ENCODE measurements at regions not wholly inside any gene's neighbourhood (a gene's known extent, or its start where the extent isn't known, plus 50 kb on each side); places are given as distances from the start of the nearest gene placed in this dataset.
"Not testable (repeated sequence)": the region's sequence is repeated elsewhere in the genome, so short reads cannot be mapped to it uniquely, and the experiment has no call there.

GRCh38 chr13:105678072-105678471, 857.4 kb downstream of the EFNB2 start:
- H3K4me1 Mint-ChIP-seq (ENCODE audit: low read depth) = peaks cover 7% of the 10 kb centered on the region; the same call in 1 of the 2 replicates
- H3K4me3 Mint-ChIP-seq = no peak overlapping the region

GRCh38 chr13:105672881-105673280, 862.6 kb downstream of the EFNB2 start:
- H3K9me3 Mint-ChIP-seq = peaks cover 4% of the 10 kb centered on the region; the same call in 1 of the 2 replicates
- no peaks in the 10 kb centered on the region for H3K36me3 Mint-ChIP-seq (ENCODE audit: low read depth)
- no peak overlapping the region for H3K4me3 Mint-ChIP-seq
- peaks cover 5% of the 10 kb centered on the region; the same call in 1 of the 2 replicates for H3K4me1 Mint-ChIP-seq (ENCODE audit: low read depth)
- no peak for TF ChIP-seq CTCF (IDR thresholded peaks at IDR 0.05)
- peaks cover 1% of the 10 kb centered on the region; the same call in 1 of the 2 replicates for H3K27me3 Mint-ChIP-seq (ENCODE audit: insufficient read depth)
- no peak overlapping the region for H3K27ac Mint-ChIP-seq
- no peak for DNase-seq

More at GRCh38 chr13:105678072-105678471, 857.4 kb downstream of the EFNB2 start:
- H3K36me3 Mint-ChIP-seq (ENCODE audit: low read depth) = no peaks in the 10 kb centered on the region
- TF ChIP-seq CTCF (IDR thresholded peaks at IDR 0.05) = no peak
- no peak overlapping the region for H3K27ac Mint-ChIP-seq
- DNase-seq = no peak
- peaks cover 1% of the 10 kb centered on the region; the same call in 1 of the 2 replicates for H3K27me3 Mint-ChIP-seq (ENCODE audit: insufficient read depth)
- peaks cover 4% of the 10 kb centered on the region; the same call in 1 of the 2 replicates for H3K9me3 Mint-ChIP-seq

- H3K27me3 Mint-ChIP-seq (ENCODE audit: insufficient read depth); H3K4me1 Mint-ChIP-seq (ENCODE audit: low read depth); DNase-seq; H3K9me3 Mint-ChIP-seq; H3K27ac Mint-ChIP-seq; H3K4me3 Mint-ChIP-seq; H3K36me3 Mint-ChIP-seq (ENCODE audit: low read depth): not testable (repeated sequence)
These were observed 864.3 kb downstream of the EFNB2 start for GRCh38 chr13:105671131-105671530.

- no peak overlapping the region for H3K27ac Mint-ChIP-seq
- H3K4me3 Mint-ChIP-seq = no peak overlapping the region
- H3K4me1 Mint-ChIP-seq (ENCODE audit: low read depth) = peaks cover 9% of the 10 kb centered on the region; the same call in 1 of the 2 replicates
- DNase-seq = no peak
- H3K36me3 Mint-ChIP-seq (ENCODE audit: low read depth) = no peaks in the 10 kb centered on the region
- H3K9me3 Mint-ChIP-seq = peaks cover 7% of the 10 kb centered on the region; the same call in 1 of the 2 replicates
- no peak for TF ChIP-seq CTCF (IDR thresholded peaks at IDR 0.05)
- H3K27me3 Mint-ChIP-seq (ENCODE audit: insufficient read depth) = no peaks in the 10 kb centered on the region
These were observed 865.1 kb downstream of the EFNB2 start for GRCh38 chr13:105670179-105670990.

GRCh38 chr13:105665284-105665683, 870.2 kb downstream of the EFNB2 start:
- no peaks in the 10 kb centered on the region; the same call in 1 of the 2 replicates for H3K27me3 Mint-ChIP-seq (ENCODE audit: insufficient read depth)
- H3K4me3 Mint-ChIP-seq = peak overlapping the region; percentile 26; the same call in 1 of the 2 replicates
- no peak overlapping the region; the same call in 1 of the 2 replicates for H3K27ac Mint-ChIP-seq
- H3K9me3 Mint-ChIP-seq = peaks cover 5% of the 10 kb centered on the region; the same call in 1 of the 2 replicates
- no peak for TF ChIP-seq CTCF (IDR thresholded peaks at IDR 0.05)
- no peak for DNase-seq
- no peaks in the 10 kb centered on the region for H3K36me3 Mint-ChIP-seq (ENCODE audit: low read depth)
- peaks cover 10% of the 10 kb centered on the region; the same call in 1 of the 2 replicates for H3K4me1 Mint-ChIP-seq (ENCODE audit: low read depth)

- DNase-seq = no peak
- TF ChIP-seq CTCF (IDR thresholded peaks at IDR 0.05) = no peak
- no peaks in the 10 kb centered on the region for H3K36me3 Mint-ChIP-seq (ENCODE audit: low read depth)
- peaks cover 5% of the 10 kb centered on the region; the same call in 1 of the 2 replicates for H3K9me3 Mint-ChIP-seq
- no peaks in the 10 kb centered on the region; the same call in 1 of the 2 replicates for H3K27me3 Mint-ChIP-seq (ENCODE audit: insufficient read depth)
- no peak overlapping the region for H3K27ac Mint-ChIP-seq
- H3K4me3 Mint-ChIP-seq = no peak overlapping the region
- peaks cover 12% of the 10 kb centered on the region; the same call in 1 of the 2 replicates for H3K4me1 Mint-ChIP-seq (ENCODE audit: low read depth)
These were observed 872.3 kb downstream of the EFNB2 start for GRCh38 chr13:105663182-105663581.
